HL-60 (cell line): ENCODE measurements at regions not wholly inside any gene's neighbourhood (a gene's known extent, or its start where the extent isn't known, plus 50 kb on each side); places are given as distances from the start of the nearest gene placed in this dataset.

ENCODE experiments used
- DNase-seq, 2 experiments: peaks; one replicate each; pipeline ENCODE4 v3.0.0-alpha.2; 2010 to 2020; ENCODE audit warnings: low read depth in 1 of 2, low spot score in 1 of 2
- H3K27ac ChIP-seq: fragments of 250-450 bp; sonication (Bioruptor Pico); replicated peaks from 2 replicates; pipeline ENCODE4 v1.5.1; 2020; ENCODE audit warnings: mild to moderate bottlenecking, moderate library complexity
- H3K27me3 ChIP-seq: fragments of 250-450 bp; sonication (Bioruptor Pico); 2 replicates; pipeline ENCODE4 v1.5.1; 2021; ENCODE audit warnings: mild to moderate bottlenecking, moderate library complexity; ENCODE audit not compliant: insufficient read depth, poor library complexity, severe bottlenecking
- H3K4me3 ChIP-seq: replicated peaks from 2 replicates; pipeline ENCODE4 v1.5.1; 2011; ENCODE audit warnings: mild to moderate bottlenecking, control low read depth, low read length; ENCODE audit not compliant: insufficient read depth
- CTCF ChIP-seq: IDR thresholded peaks from one replicate; pipeline ENCODE4 v1.5.1; 2011; ENCODE audit warnings: low read length, control low read depth, inconsistent platforms; ENCODE audit not compliant: insufficient read depth
- GABPA ChIP-seq: IDR thresholded peaks from 2 replicates; pipeline ENCODE4 v1.6.1; 2012; ENCODE audit warnings: low read depth
- POLR2AphosphoS5 ChIP-seq: IDR thresholded peaks from 2 replicates; pipeline ENCODE4 v1.6.1; 2012; ENCODE audit warnings: low read depth
- REST ChIP-seq: IDR thresholded peaks from 2 replicates; pipeline ENCODE4 v1.6.1; 2012; ENCODE audit warnings: low read depth; ENCODE audit not compliant: insufficient replicate concordance
- SPI1 ChIP-seq: IDR thresholded peaks from 2 replicates; pipeline ENCODE4 v1.6.1; 2012; ENCODE audit warnings: low read depth, mild to moderate bottlenecking, borderline replicate concordance

GRCh38 chr5:107323536-107323935, 347.2 kb downstream of the EFNA5 start:
- Histone ChIP-seq H3K27me3 (no peaks in the 10 kb centered on the region), H3K27ac (no peak overlapping the region), H3K4me3 (no peak overlapping the region)
- TF ChIP-seq POLR2AphosphoS5 (no peak), CTCF (no peak), REST (no peak), GABPA (no peak), SPI1 (no peak)
- no peak for DNase-seq

- no peak overlapping the region for H3K27ac ChIP-seq
- no peak for DNase-seq
These were observed 347.8 kb downstream of the EFNA5 start for GRCh38 chr5:107322936-107323335.

GRCh38 chr5:107321906-107322305, 348.8 kb downstream of the EFNA5 start:
- no peak overlapping the region for H3K4me3 ChIP-seq
- TF ChIP-seq POLR2AphosphoS5 (no peak), CTCF (no peak), GABPA (no peak), SPI1 (no peak), REST (no peak)
- no peak for DNase-seq
- no peak overlapping the region for H3K27ac ChIP-seq
- H3K27me3 ChIP-seq, result no peaks in the 10 kb centered on the region

More at GRCh38 chr5:107322936-107323335, 347.8 kb downstream of the EFNA5 start:
- Histone ChIP-seq H3K4me3 (no peak overlapping the region), H3K27me3 (no peaks in the 10 kb centered on the region)
- TF ChIP-seq GABPA (no peak), POLR2AphosphoS5 (no peak), REST (no peak), SPI1 (no peak), CTCF (no peak)
